ENCODE measurements at regions not wholly inside any gene's neighbourhood (a gene's known extent, or its start where the extent isn't known, plus 50 kb on each side); places are given as distances from the start of the nearest gene placed in this dataset.

DNA sequence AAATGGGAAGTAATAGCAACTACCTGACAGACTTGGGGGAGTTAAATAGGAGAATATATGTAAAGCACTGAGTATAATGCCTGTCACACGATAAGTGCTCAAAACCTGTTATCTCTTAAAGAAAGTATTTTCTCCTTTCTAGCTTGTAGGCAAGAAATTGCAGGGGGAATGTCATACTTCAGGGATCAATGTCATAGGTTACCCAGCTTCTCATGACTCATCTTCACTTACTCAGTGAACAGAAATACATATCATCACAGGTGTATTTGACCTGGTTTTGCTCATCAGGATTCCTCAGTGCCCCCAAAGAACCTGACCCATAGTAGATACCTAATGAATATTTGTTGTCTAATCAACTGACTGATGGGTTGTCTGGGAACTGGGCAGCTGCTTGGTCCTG, 285.0 kb upstream of the ATP2B1 start:
- TF ChIP-seq, protein P1, sequence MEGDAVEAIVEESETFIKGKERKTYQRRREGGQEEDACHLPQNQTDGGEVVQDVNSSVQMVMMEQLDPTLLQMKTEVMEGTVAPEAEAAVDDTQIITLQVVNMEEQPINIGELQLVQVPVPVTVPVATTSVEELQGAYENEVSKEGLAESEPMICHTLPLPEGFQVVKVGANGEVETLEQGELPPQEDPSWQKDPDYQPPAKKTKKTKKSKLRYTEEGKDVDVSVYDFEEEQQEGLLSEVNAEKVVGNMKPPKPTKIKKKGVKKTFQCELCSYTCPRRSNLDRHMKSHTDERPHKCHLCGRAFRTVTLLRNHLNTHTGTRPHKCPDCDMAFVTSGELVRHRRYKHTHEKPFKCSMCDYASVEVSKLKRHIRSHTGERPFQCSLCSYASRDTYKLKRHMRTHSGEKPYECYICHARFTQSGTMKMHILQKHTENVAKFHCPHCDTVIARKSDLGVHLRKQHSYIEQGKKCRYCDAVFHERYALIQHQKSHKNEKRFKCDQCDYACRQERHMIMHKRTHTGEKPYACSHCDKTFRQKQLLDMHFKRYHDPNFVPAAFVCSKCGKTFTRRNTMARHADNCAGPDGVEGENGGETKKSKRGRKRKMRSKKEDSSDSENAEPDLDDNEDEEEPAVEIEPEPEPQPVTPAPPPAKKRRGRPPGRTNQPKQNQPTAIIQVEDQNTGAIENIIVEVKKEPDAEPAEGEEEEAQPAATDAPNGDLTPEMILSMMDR (IDR thresholded peaks at IDR 0.05): no peak
- TF ChIP-seq POLR2A (IDR thresholded peaks at IDR 0.05): no peak

Measured in thyroid gland (tissue), 4 donors.